ENCODE measurements at regions not wholly inside any gene's neighbourhood (a gene's known extent, or its start where the extent isn't known, plus 50 kb on each side); places are given as distances from the start of the nearest gene placed in this dataset.

DNA sequence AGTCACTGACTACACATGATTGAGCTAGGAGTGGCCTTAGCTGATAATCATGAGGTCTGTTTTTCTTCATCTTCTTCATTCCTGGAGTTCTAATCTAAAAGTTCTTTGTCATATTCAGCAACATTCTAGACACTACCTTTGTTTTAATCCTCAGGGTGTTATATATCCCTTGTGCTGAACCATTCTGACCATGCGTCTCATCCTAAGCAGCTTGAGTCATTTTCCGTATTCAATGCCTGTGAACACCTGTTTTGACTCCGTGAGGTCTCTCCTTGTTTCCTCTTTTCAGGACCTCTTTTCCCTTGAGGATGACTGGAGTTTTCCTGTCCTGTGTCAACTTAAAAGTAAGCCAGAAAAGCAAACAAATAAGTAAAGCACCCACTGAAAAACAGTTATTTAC lies 597.9 kb downstream of the GBA3 start:
- TF ChIP-seq, protein P1, sequence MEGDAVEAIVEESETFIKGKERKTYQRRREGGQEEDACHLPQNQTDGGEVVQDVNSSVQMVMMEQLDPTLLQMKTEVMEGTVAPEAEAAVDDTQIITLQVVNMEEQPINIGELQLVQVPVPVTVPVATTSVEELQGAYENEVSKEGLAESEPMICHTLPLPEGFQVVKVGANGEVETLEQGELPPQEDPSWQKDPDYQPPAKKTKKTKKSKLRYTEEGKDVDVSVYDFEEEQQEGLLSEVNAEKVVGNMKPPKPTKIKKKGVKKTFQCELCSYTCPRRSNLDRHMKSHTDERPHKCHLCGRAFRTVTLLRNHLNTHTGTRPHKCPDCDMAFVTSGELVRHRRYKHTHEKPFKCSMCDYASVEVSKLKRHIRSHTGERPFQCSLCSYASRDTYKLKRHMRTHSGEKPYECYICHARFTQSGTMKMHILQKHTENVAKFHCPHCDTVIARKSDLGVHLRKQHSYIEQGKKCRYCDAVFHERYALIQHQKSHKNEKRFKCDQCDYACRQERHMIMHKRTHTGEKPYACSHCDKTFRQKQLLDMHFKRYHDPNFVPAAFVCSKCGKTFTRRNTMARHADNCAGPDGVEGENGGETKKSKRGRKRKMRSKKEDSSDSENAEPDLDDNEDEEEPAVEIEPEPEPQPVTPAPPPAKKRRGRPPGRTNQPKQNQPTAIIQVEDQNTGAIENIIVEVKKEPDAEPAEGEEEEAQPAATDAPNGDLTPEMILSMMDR (IDR thresholded peaks at IDR 0.05; ENCODE audit: low read length) = no peak
- TF ChIP-seq EZH2phosphoT487 (IDR thresholded peaks at IDR 0.05; ENCODE audit: low read length) = no peak
- no peak for TF ChIP-seq EZH2 (optimal IDR thresholded peaks at IDR 0.05; ENCODE audit: low read depth, low read length)
